CD14-positive monocyte (primary cell): ENCODE measurements at regions not wholly inside any gene's neighbourhood (a gene's known extent, or its start where the extent isn't known, plus 50 kb on each side); places are given as distances from the start of the nearest gene placed in this dataset.
A peak's percentile ranks its signal among the peaks of the same experiment; 100 is the strongest.

Source experiments
- DNase-seq, 3 donors: peaks; one replicate each; pipeline ENCODE4 v3.0.0-alpha.2; 2011 to 2022
- H2AFZ ChIP-seq: 2 replicates; pipeline ENCODE4 v1.6.0; 2012; ENCODE audit warnings: mild to moderate bottlenecking, low read depth, low read length, inconsistent platforms; ENCODE audit not compliant: insufficient read depth, poor library complexity, severe bottlenecking
- H3K27ac ChIP-seq, 2 donors: 1 replicate in 1 of 2; 2 replicates in 1 of 2; pipeline ENCODE4 v1.5.1; 2012 to 2013; ENCODE audit warnings: low read length in 2 of 2, control low read depth in 1 of 2, inconsistent platforms in 1 of 2, low read depth in 1 of 2, mild to moderate bottlenecking in 1 of 2
- H3K27me3 ChIP-seq, 2 donors: one replicate each; pipeline versions ENCODE4 v1.6.0 to v1.6.1; 2011 to 2013; ENCODE audit warnings: low read length in 2 of 2; ENCODE audit not compliant: control insufficient read depth in 2 of 2, insufficient read depth in 2 of 2
- H3K36me3 ChIP-seq, 2 donors: replicated peaks in 1 of 2; 1 replicate in 1 of 2; 2 replicates in 1 of 2; pipeline versions ENCODE4 v1.5.1 to v1.6.1; 2012 to 2013; ENCODE audit warnings: low read length in 2 of 2, control low read depth in 1 of 2, inconsistent platforms in 1 of 2, mild to moderate bottlenecking in 1 of 2; ENCODE audit not compliant: insufficient read depth in 2 of 2, control insufficient read depth in 1 of 2
- H3K4me1 ChIP-seq, 2 donors: 1 replicate in 1 of 2; 2 replicates in 1 of 2; pipeline versions ENCODE4 v1.5.1 to v1.6.1; 2012 to 2013; ENCODE audit warnings: low read length in 2 of 2, control low read depth in 1 of 2, inconsistent platforms in 1 of 2, mild to moderate bottlenecking in 1 of 2, moderate library complexity in 1 of 2; ENCODE audit not compliant: insufficient read depth in 2 of 2, control insufficient read depth in 1 of 2
- H3K4me2 ChIP-seq: replicated peaks from 2 replicates; pipeline ENCODE3; 2012; ENCODE audit warnings: low read length, moderate library complexity, mild to moderate bottlenecking; ENCODE audit not compliant: poor library complexity, severe bottlenecking; ENCODE audit errors: extremely low read depth
- H3K4me3 ChIP-seq, 3 experiments: fragments of 200-600 bp in 1 of 3; sonication (generic) in 1 of 3; replicated peaks in 1 of 3; 1 replicate in 2 of 3; 2 replicates in 1 of 3; pipeline ENCODE4 v1.5.1; 2011 to 2013; ENCODE audit warnings: low read length in 3 of 3, mild to moderate bottlenecking in 3 of 3, control low read depth in 2 of 3, low read depth in 2 of 3, inconsistent platforms in 1 of 3, moderate library complexity in 1 of 3
- H3K79me2 ChIP-seq: 2 replicates; pipeline ENCODE4 v1.6.0; 2012; ENCODE audit warnings: mild to moderate bottlenecking, control low read depth, inconsistent platforms, low read length, moderate library complexity; ENCODE audit not compliant: insufficient read depth
- H3K9ac ChIP-seq: 2 replicates; pipeline ENCODE4 v1.6.0; 2017; ENCODE audit warnings: low read length, mild to moderate bottlenecking; ENCODE audit not compliant: insufficient read depth, poor library complexity, severe bottlenecking
- H3K9me3 ChIP-seq, 2 donors: replicated peaks in 1 of 2; 1 replicate in 1 of 2; 2 replicates in 1 of 2; pipeline versions ENCODE4 v1.5.1 to v1.6.1; 2012 to 2013; ENCODE audit warnings: low read length in 2 of 2, control low read depth in 1 of 2; ENCODE audit not compliant: control insufficient read depth in 1 of 2, insufficient read depth in 1 of 2
- H4K20me1 ChIP-seq: 2 replicates; pipeline ENCODE4 v1.6.0; 2012; ENCODE audit warnings: mild to moderate bottlenecking, low read length, control low read depth, moderate library complexity; ENCODE audit not compliant: insufficient read depth
- H3K27ac Mint-ChIP-seq, 7 donors: one replicate each; pipeline ENCODE4 v1.8.0; 2020; ENCODE audit warnings: mild to moderate bottlenecking in 7 of 7, mixed read lengths in 7 of 7, moderate library complexity in 6 of 7, inconsistent platforms in 2 of 7
- H3K27me3 Mint-ChIP-seq, 3 donors: one replicate each; pipeline ENCODE4 v1.8.0; 2021 to 2022; ENCODE audit warnings: low read depth in 3 of 3, mild to moderate bottlenecking in 3 of 3, mixed read lengths in 3 of 3, moderate library complexity in 3 of 3, inconsistent platforms in 1 of 3
- H3K36me3 Mint-ChIP-seq, 2 donors: one replicate each; pipeline ENCODE4 v1.8.0; 2020; ENCODE audit warnings: mixed read lengths in 2 of 2, inconsistent platforms in 1 of 2, mild to moderate bottlenecking in 1 of 2
- H3K4me1 Mint-ChIP-seq: one replicate; pipeline ENCODE4 v1.8.0; 2020; ENCODE audit warnings: mild to moderate bottlenecking, mixed read lengths
- H3K4me3 Mint-ChIP-seq, 2 donors: one replicate each; pipeline ENCODE4 v1.8.0; 2020; ENCODE audit warnings: mild to moderate bottlenecking in 2 of 2, mixed read lengths in 2 of 2, moderate library complexity in 1 of 2
- H3K9me3 Mint-ChIP-seq, 7 donors: one replicate each; pipeline ENCODE4 v1.8.0; 2020 to 2022; ENCODE audit warnings: mixed read lengths in 7 of 7, mild to moderate bottlenecking in 6 of 7, moderate library complexity in 6 of 7, inconsistent platforms in 2 of 7
- WGBS: methylation state at CpG from one replicate; pipeline ENCODE4 v1.1.5; 2013; ENCODE audit warnings: missing lambda C conversion rate; ENCODE audit not compliant: insufficient coverage; 5-methylcytosine and 5-hydroxymethylcytosine counted together
- intact Hi-C, 2 donors: fragments of 100-400 bp; cut with micrococcal nuclease; formaldehyde crosslinking; loops; one replicate each; pipeline versions ENCODE4 v1.15.0 to v1.15.1; 2023
- TF ChIP-seq, protein P1 (sequence below): fragments of 200-600 bp; IDR thresholded peaks from one replicate; pipeline ENCODE4 v1.8.0; 2022; ENCODE audit warnings: antibody characterized with exemption, mild to moderate bottlenecking

DNA sequence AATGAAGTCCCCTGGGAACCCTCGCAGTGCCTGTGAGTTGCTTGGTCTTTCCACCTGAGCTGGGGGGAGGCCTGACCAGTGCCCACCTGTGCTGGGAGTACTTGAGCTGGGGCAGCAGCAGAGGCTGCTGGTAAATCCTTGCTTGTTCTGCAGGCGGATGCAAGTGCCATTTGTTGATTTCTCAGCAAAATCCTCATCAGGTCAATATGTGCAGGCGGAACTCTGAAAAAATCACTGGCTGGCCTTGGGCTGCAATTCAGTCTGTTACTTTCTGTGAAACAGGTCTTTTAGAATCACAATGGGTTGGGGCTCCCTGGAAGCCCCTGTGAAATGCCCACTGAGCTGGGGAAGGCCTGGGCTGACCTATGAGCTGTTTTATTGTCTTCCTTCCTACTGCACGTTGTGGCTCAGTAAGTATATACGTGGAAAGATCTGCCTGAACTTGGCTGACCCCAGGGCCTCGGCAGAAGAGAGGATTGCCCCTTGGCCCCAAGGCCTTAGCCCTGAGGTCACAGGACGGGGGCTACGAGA, 182.0 kb upstream of the RGMA start:
- peaks cover 5 to 7% of the 10 kb centered on the region in 2 donors for H3K4me1 ChIP-seq
- no peak for DNase-seq
- H3K4me2 ChIP-seq, result no peak overlapping the region
- Mint-ChIP-seq H3K36me3 (peaks cover 2 to 3% of the 10 kb centered on the region in 2 donors), H3K9me3 (peaks cover 32 to 53% (median 35%) of the 10 kb centered on the region in 7 donors), H3K27me3 (peaks cover 1 to 11% (median 5%) of the 10 kb centered on the region in 3 donors), H3K27ac (peak overlapping the region in 1 of 7 donors; percentile 32), H3K4me3 (no peak overlapping the region), H3K4me1 (peaks cover 13% of the 10 kb centered on the region)
- no peaks in the 10 kb centered on the region for H3K36me3 ChIP-seq
- H3K9ac ChIP-seq, result no peak overlapping the region
- H3K4me3 ChIP-seq, result no peak overlapping the region
- H3K27ac ChIP-seq, result no peak overlapping the region
- H3K27me3 ChIP-seq, result no peaks in the 10 kb centered on the region
- WGBS, result 76% methylated on average over 8 of the region's 8 CpGs
- no peaks in the 10 kb centered on the region for H4K20me1 ChIP-seq
- H3K9me3 ChIP-seq, result peaks cover 24 to 34% of the 10 kb centered on the region in 2 donors
- no peaks in the 10 kb centered on the region for H3K79me2 ChIP-seq
- H2AFZ ChIP-seq, result no peak overlapping the region
- intact Hi-C loops, result no loop called here
- TF ChIP-seq, protein P1, sequence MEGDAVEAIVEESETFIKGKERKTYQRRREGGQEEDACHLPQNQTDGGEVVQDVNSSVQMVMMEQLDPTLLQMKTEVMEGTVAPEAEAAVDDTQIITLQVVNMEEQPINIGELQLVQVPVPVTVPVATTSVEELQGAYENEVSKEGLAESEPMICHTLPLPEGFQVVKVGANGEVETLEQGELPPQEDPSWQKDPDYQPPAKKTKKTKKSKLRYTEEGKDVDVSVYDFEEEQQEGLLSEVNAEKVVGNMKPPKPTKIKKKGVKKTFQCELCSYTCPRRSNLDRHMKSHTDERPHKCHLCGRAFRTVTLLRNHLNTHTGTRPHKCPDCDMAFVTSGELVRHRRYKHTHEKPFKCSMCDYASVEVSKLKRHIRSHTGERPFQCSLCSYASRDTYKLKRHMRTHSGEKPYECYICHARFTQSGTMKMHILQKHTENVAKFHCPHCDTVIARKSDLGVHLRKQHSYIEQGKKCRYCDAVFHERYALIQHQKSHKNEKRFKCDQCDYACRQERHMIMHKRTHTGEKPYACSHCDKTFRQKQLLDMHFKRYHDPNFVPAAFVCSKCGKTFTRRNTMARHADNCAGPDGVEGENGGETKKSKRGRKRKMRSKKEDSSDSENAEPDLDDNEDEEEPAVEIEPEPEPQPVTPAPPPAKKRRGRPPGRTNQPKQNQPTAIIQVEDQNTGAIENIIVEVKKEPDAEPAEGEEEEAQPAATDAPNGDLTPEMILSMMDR, result no peak

DNA sequence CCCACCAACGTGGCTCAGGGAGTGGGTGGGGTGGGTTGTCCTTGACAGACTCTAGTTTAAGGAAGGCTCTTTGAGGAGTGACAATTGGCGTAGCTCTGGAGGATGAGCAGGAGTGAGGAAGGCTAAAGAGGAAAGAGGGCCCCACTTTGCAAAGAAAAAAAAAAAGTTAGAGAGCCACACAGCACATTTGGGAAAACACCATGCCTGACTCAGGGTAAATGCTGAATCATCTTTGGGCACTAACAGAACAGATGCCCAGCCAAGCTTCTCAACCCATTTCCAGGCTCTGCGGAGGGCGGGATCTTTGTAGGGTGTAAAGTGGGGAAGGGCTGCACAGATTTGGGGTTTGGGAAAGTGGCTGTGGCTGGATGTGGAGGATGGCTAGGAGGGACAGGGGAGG, 179.1 kb upstream of the RGMA start:
- Histone ChIP-seq H2AFZ (no peak overlapping the region), H3K27ac (no peak overlapping the region), H3K4me3 (no peak overlapping the region), H3K4me1 (no peaks in the 10 kb centered on the region), H3K9ac (no peak overlapping the region), H3K79me2 (no peaks in the 10 kb centered on the region), H3K9me3 (peaks cover 24 to 34% of the 10 kb centered on the region in 2 donors), H3K27me3 (no peaks in the 10 kb centered on the region), H3K4me2 (no peak overlapping the region), H3K36me3 (no peaks in the 10 kb centered on the region), H4K20me1 (no peaks in the 10 kb centered on the region)
- peak in 1 of 3 donors; percentile 42 for DNase-seq
- Mint-ChIP-seq H3K36me3 (peaks cover 2 to 3% of the 10 kb centered on the region in 2 donors), H3K27ac (no peak overlapping the region), H3K4me1 (peaks cover 4% of the 10 kb centered on the region), H3K9me3 (peaks cover 31 to 53% (median 40%) of the 10 kb centered on the region in 7 donors), H3K4me3 (no peak overlapping the region), H3K27me3 (peaks cover 0 to 5% (median 4%) of the 10 kb centered on the region in 3 donors)
- 73% methylated on average over 2 of the region's 4 CpGs for WGBS
- TF ChIP-seq, protein P1, result no peak
- intact Hi-C loops, result no loop called here
